Vagina (tissue), 2 donors: ENCODE measurements at regions not wholly inside any gene's neighbourhood (a gene's known extent, or its start where the extent isn't known, plus 50 kb on each side); places are given as distances from the start of the nearest gene placed in this dataset.

Source experiments
- DNase-seq, 2 donors: peaks; one replicate each; pipeline ENCODE4 v3.0.0-alpha.2; 2017; ENCODE audit errors: extremely low spot score in 2 of 2
- H3K27ac ChIP-seq: fragments of 200-600 bp; sonication (generic); one replicate; pipeline ENCODE4 v1.5.1; 2019
- H3K27me3 ChIP-seq: fragments of 200-600 bp; sonication (generic); one replicate; pipeline ENCODE4 v1.5.1; 2019
- H3K36me3 ChIP-seq, 2 donors: fragments of 200-600 bp; sonication (generic); one replicate each; pipeline ENCODE4 v1.5.1; 2017 to 2019
- H3K4me1 ChIP-seq: fragments of 200-600 bp; sonication (generic); one replicate; pipeline ENCODE4 v1.5.1; 2019
- H3K4me3 ChIP-seq, 2 donors: fragments of 200-600 bp; sonication (generic); 1 replicate in 1 of 2; 2 replicates in 1 of 2; pipeline ENCODE4 v1.5.1; 2016 to 2019
- H3K9me3 ChIP-seq: fragments of 200-600 bp; sonication (generic); one replicate; pipeline ENCODE4 v1.5.1; 2019
- POLR2A ChIP-seq, 2 donors: fragments of 450-650 bp; IDR thresholded peaks; one replicate each; pipeline ENCODE4 v1.6.1; 2017; ENCODE audit warnings: antibody characterized with exemption in 2 of 2, mild to moderate bottlenecking in 2 of 2, moderate library complexity in 2 of 2
- POLR2AphosphoS5 ChIP-seq, 2 donors: sonication (generic); formaldehyde crosslinking; IDR thresholded peaks; one replicate each; pipeline ENCODE4 v1.9.0; 2017; ENCODE audit warnings: antibody characterized with exemption in 2 of 2, mild to moderate bottlenecking in 2 of 2, low read depth in 1 of 2; ENCODE audit not compliant: insufficient read depth in 1 of 2
- intact Hi-C: fragments of 100-400 bp; cut with DNase I; formaldehyde crosslinking; loops from one replicate; pipeline ENCODE4 v1.15.1; 2023
- TF ChIP-seq, protein P1 (sequence below), 3 experiments: fragments of 450-650 bp in 2 of 3; fragments of 200-600 bp in 1 of 3; sonication (generic) in 1 of 3; IDR thresholded peaks; one replicate each; pipeline ENCODE4 v1.5.1; 2017 to 2019; ENCODE audit warnings: antibody characterized with exemption in 3 of 3, mild to moderate bottlenecking in 2 of 3, moderate library complexity in 2 of 3

DNA sequence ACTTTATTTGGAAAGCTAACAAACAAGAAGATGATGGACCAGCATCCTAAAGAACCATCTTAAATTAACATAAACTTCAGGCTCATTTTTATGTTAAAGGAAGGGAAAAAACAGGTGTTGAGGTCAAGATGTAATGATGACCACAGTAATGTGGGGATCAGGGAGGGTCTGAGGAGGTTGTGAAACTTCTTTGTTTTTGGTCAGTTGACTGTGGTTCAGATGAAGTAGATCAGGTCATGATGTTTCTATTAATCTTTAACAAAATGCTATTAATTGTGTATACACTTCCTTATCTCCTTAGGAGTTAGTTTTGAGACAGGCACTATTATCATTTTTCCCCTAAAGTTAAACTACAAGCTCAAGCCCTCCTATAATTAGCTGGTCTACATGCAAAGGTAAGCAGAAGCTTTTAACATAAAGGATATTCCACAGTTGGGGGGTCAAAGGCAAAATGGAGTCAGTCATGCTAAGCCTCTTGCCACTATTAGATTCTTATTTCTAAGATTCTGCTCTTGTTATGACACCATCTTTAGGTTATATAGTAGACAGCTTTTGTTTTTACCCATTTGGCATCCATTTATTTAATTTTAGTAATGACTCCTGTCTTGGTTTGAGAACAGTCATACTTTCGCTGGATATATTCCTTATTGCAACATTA lies 800.1 kb upstream of the PCDH9 start:
- Histone ChIP-seq H3K9me3 (no peaks in the 10 kb centered on the region), H3K27me3 (no peaks in the 10 kb centered on the region), H3K36me3 (no peaks in the 10 kb centered on the region), H3K4me3 (no peak overlapping the region), H3K27ac (no peak overlapping the region), H3K4me1 (no peaks in the 10 kb centered on the region)
- no peak for DNase-seq
- intact Hi-C loops: no loop called here
- TF ChIP-seq, protein P1, sequence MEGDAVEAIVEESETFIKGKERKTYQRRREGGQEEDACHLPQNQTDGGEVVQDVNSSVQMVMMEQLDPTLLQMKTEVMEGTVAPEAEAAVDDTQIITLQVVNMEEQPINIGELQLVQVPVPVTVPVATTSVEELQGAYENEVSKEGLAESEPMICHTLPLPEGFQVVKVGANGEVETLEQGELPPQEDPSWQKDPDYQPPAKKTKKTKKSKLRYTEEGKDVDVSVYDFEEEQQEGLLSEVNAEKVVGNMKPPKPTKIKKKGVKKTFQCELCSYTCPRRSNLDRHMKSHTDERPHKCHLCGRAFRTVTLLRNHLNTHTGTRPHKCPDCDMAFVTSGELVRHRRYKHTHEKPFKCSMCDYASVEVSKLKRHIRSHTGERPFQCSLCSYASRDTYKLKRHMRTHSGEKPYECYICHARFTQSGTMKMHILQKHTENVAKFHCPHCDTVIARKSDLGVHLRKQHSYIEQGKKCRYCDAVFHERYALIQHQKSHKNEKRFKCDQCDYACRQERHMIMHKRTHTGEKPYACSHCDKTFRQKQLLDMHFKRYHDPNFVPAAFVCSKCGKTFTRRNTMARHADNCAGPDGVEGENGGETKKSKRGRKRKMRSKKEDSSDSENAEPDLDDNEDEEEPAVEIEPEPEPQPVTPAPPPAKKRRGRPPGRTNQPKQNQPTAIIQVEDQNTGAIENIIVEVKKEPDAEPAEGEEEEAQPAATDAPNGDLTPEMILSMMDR (IDR thresholded peaks at IDR 0.05): no peak
- TF ChIP-seq POLR2AphosphoS5 (IDR thresholded peaks at IDR 0.05; ENCODE audit: insufficient read depth in 1 of 2, low read depth in 1 of 2): no peak
- TF ChIP-seq POLR2A (IDR thresholded peaks at IDR 0.05): no peak

DNA sequence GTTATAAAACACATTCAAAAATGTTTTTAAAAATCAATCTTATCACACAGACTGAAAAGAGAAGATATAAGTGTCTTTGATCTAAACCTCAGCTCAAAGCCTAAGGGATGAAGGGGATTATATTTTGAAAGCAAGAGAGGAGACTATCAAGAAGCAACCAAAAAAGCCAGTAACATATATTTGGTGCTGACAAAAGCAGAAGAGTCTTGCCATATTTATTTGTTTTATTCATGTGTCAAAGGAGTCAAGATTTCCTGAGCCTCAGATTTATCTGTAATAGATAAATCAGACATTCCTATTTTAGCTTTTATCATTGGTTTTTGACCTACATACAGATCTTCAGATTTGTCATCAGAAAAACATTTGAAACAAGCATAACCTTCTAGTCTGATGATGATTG lies 798.6 kb upstream of the PCDH9 start:
- DNase-seq: no peak
- H3K4me3 ChIP-seq: no peak overlapping the region
- no peak for TF ChIP-seq POLR2A (IDR thresholded peaks at IDR 0.05)
- TF ChIP-seq, protein P1 (IDR thresholded peaks at IDR 0.05): no peak
- no peak for TF ChIP-seq POLR2AphosphoS5 (IDR thresholded peaks at IDR 0.05; ENCODE audit: insufficient read depth in 1 of 2, low read depth in 1 of 2)

DNA sequence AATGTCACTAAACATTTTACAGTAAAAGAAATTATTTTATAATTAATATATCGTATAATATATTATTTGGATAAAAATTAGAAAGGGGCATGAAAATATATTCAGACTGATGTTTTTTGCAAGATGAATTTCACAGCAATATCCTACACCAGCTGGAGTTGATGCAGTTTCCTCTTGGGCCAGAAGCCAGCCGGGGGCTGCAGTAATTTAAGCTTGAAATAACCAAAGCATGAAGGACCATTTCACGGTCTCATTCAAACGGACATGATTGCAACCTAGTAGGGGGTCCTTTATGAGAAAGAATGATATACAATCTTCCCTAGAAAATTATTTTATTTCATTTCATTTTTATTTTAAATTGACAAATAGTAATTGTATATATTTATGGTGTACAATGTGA lies 797.2 kb upstream of the PCDH9 start:
- no peaks in the 10 kb centered on the region for H3K36me3 ChIP-seq
- no peaks in the 10 kb centered on the region for H3K27me3 ChIP-seq
- H3K4me3 ChIP-seq: no peak overlapping the region
- DNase-seq: no peak
- H3K27ac ChIP-seq: no peak overlapping the region
- no peaks in the 10 kb centered on the region for H3K9me3 ChIP-seq
- H3K4me1 ChIP-seq: no peaks in the 10 kb centered on the region
- intact Hi-C loops: no loop called here
- no peak for TF ChIP-seq POLR2A (IDR thresholded peaks at IDR 0.05)
- no peak for TF ChIP-seq POLR2AphosphoS5 (IDR thresholded peaks at IDR 0.05; ENCODE audit: insufficient read depth in 1 of 2, low read depth in 1 of 2)
- TF ChIP-seq, protein P1 (IDR thresholded peaks at IDR 0.05): no peak

More for the DNA sequence above, 798.6 kb upstream of the PCDH9 start:
- no peaks in the 10 kb centered on the region for H3K9me3 ChIP-seq
- intact Hi-C loops: no loop called here
- H3K36me3 ChIP-seq: no peaks in the 10 kb centered on the region
- H3K27ac ChIP-seq: no peak overlapping the region
- H3K27me3 ChIP-seq: no peaks in the 10 kb centered on the region
- H3K4me1 ChIP-seq: no peaks in the 10 kb centered on the region

DNA sequence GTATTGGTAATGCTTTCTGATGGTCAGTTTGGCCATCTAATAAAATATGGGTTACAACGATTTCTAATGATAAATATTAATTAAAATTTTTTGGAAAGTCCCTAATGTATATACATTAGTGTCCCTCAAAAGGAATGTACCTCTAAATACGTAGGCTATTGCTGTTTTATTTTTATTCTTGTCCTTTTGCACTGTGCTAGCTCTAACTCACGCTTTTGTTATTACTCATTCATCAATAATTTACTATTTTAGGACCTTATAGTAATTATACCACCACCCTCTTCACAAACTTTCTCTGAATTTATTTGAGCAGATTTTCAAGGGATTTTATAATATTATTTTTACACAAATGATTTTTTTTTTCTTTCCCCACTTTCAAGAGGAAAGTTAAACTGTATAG lies 795.9 kb upstream of the PCDH9 start:
- H3K9me3 ChIP-seq: no peaks in the 10 kb centered on the region
- intact Hi-C loops: no loop called here
- H3K4me3 ChIP-seq: no peak overlapping the region
- no peaks in the 10 kb centered on the region for H3K36me3 ChIP-seq
- H3K27me3 ChIP-seq: no peaks in the 10 kb centered on the region
- H3K4me1 ChIP-seq: no peaks in the 10 kb centered on the region
- no peak overlapping the region for H3K27ac ChIP-seq
- no peak for DNase-seq
- no peak for TF ChIP-seq POLR2AphosphoS5 (IDR thresholded peaks at IDR 0.05; ENCODE audit: insufficient read depth in 1 of 2, low read depth in 1 of 2)

DNA sequence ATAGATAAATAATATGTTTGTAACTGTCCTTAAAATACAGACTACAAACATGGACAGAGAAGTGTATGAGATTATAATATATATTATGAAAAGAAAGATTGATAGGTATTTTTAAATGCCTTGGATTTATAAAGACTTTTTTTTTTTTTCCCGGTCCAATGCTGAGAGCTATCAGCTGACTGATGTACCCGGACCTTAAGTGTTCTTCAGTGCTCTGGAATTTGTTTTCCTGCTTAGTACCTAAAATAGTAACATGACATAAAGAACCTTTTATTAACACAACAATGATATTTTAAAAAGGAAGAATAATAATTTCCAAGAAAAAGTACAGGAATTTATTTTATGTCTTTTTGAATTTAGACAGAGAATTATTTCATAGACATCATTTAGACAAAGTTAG lies 795.5 kb upstream of the PCDH9 start:
- H3K36me3 ChIP-seq: no peaks in the 10 kb centered on the region
- no peaks in the 10 kb centered on the region for H3K4me1 ChIP-seq
- no peaks in the 10 kb centered on the region for H3K27me3 ChIP-seq
- no peak overlapping the region for H3K4me3 ChIP-seq
- H3K9me3 ChIP-seq: no peaks in the 10 kb centered on the region
- intact Hi-C loops: no loop called here
- TF ChIP-seq POLR2AphosphoS5 (IDR thresholded peaks at IDR 0.05; ENCODE audit: insufficient read depth in 1 of 2, low read depth in 1 of 2): no peak
- TF ChIP-seq, protein P1 (IDR thresholded peaks at IDR 0.05): no peak
- TF ChIP-seq POLR2A (IDR thresholded peaks at IDR 0.05): no peak
- H3K27ac ChIP-seq: no peak overlapping the region
- no peak for DNase-seq
